ENCODE measurements at regions not wholly inside any gene's neighbourhood (a gene's known extent, or its start where the extent isn't known, plus 50 kb on each side); places are given as distances from the start of the nearest gene placed in this dataset.

- TF ChIP-seq POLR2A (IDR thresholded peaks at IDR 0.05) (no peak), CTCF (IDR thresholded peaks at IDR 0.05) (no peak)
Measured at GRCh38 chr5:71836559-71837112, 117.6 kb downstream of the CARTPT start.

Data from testis (tissue), 2 donors.